ENCODE measurements at regions not wholly inside any gene's neighbourhood (a gene's known extent, or its start where the extent isn't known, plus 50 kb on each side); places are given as distances from the start of the nearest gene placed in this dataset.
"Not testable (repeated sequence)": the region's sequence is repeated elsewhere in the genome, so short reads cannot be mapped to it uniquely, and the experiment has no call there.

GRCh38 chr11:42786981-42787380 is 524.8 kb upstream of the API5 start:
- DNase-seq = no peak

- DNase-seq = not testable (repeated sequence)
Measured at GRCh38 chr11:42795483-42795882, 516.3 kb upstream of the API5 start.

- no peak for DNase-seq
Measured at GRCh38 chr11:42800041-42800440, 511.8 kb upstream of the API5 start.

GRCh38 chr11:42802201-42802899 is 509.4 kb upstream of the API5 start:
- DNase-seq = no peak

GRCh38 chr11:42806191-42806590 is 505.6 kb upstream of the API5 start:
- DNase-seq = no peak

- DNase-seq = no peak
Measured at GRCh38 chr11:42812361-42812760, 499.4 kb upstream of the API5 start.

- no peak for DNase-seq
Measured at GRCh38 chr11:42812960-42813359, 498.8 kb upstream of the API5 start.

- no peak for DNase-seq
Measured at GRCh38 chr11:42816471-42816870, 495.3 kb upstream of the API5 start.

- no peak for DNase-seq
Measured at GRCh38 chr11:42819126-42819525, 492.7 kb upstream of the API5 start.

- not testable (repeated sequence) for DNase-seq
Measured at GRCh38 chr11:42822188-42822587, 489.6 kb upstream of the API5 start.

GRCh38 chr11:42823546-42823945 is 488.2 kb upstream of the API5 start:
- DNase-seq = no peak

GRCh38 chr11:42824067-42824466 is 487.7 kb upstream of the API5 start:
- DNase-seq = no peak

GRCh38 chr11:42825598-42825997 is 486.2 kb upstream of the API5 start:
- no peak for DNase-seq

GRCh38 chr11:42827845-42828244 is 484.0 kb upstream of the API5 start:
- DNase-seq = no peak

- no peak for DNase-seq
Measured at GRCh38 chr11:42837994-42838393, 473.8 kb upstream of the API5 start.

GRCh38 chr11:42840176-42840829 is 471.5 kb upstream of the API5 start:
- no peak for DNase-seq

GRCh38 chr11:42840860-42841259 is 470.9 kb upstream of the API5 start:
- DNase-seq = no peak

GRCh38 chr11:42841556-42841955 is 470.2 kb upstream of the API5 start:
- no peak for DNase-seq

- no peak for DNase-seq
Measured at GRCh38 chr11:42849362-42849761, 462.4 kb upstream of the API5 start.

- no peak for DNase-seq
Measured at GRCh38 chr11:42857344-42857743, 454.5 kb upstream of the API5 start.

- no peak for DNase-seq
Measured at GRCh38 chr11:42870480-42870879, 441.3 kb upstream of the API5 start.

GRCh38 chr11:42873800-42874405 is 437.9 kb upstream of the API5 start:
- not testable (repeated sequence) for DNase-seq

- not testable (repeated sequence) for DNase-seq
Measured at GRCh38 chr11:42881335-42881734, 430.5 kb upstream of the API5 start.

- DNase-seq = no peak
Measured at GRCh38 chr11:42890773-42891172, 421.0 kb upstream of the API5 start.

Measured in SW 1271 (cell line).